ENCODE measurements at regions not wholly inside any gene's neighbourhood (a gene's known extent, or its start where the extent isn't known, plus 50 kb on each side); places are given as distances from the start of the nearest gene placed in this dataset.

DNA sequence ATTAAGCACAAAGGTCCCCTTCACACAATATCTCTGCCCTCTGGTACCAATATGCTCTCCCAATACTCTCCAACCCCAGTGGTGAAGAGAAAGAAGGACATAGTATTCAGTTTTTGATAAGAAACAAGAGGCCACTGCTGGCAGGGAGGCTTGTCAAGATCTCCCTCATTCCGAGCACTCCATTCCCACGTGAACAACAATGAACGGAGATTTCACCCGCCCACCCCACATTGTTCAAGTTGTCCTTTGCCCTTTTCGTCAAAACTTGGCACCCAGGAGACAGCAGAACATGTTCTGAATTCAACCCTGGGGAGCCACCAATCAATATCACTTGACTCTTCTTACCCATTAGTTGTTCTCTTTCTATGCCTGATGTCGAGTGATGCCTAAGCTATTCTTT lies 54.2 kb upstream of the SLC25A4 start:
- intact Hi-C loops (cut with micrococcal nuclease) = no loop called here
- H3K27me3 ChIP-seq (ENCODE audit: low read depth) = no peaks in the 10 kb centered on the region
- no peak for DNase-seq
- H3K36me3 ChIP-seq = no peaks in the 10 kb centered on the region
- no peak overlapping the region for H3K27ac ChIP-seq (replicated peaks)
- H3K9me3 ChIP-seq (replicated peaks) = no peaks in the 10 kb centered on the region
- TF ChIP-seq, protein P1, sequence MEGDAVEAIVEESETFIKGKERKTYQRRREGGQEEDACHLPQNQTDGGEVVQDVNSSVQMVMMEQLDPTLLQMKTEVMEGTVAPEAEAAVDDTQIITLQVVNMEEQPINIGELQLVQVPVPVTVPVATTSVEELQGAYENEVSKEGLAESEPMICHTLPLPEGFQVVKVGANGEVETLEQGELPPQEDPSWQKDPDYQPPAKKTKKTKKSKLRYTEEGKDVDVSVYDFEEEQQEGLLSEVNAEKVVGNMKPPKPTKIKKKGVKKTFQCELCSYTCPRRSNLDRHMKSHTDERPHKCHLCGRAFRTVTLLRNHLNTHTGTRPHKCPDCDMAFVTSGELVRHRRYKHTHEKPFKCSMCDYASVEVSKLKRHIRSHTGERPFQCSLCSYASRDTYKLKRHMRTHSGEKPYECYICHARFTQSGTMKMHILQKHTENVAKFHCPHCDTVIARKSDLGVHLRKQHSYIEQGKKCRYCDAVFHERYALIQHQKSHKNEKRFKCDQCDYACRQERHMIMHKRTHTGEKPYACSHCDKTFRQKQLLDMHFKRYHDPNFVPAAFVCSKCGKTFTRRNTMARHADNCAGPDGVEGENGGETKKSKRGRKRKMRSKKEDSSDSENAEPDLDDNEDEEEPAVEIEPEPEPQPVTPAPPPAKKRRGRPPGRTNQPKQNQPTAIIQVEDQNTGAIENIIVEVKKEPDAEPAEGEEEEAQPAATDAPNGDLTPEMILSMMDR (IDR thresholded peaks at IDR 0.05; ENCODE audit: borderline replicate concordance) = no peak
- H3K4me3 ChIP-seq = no peak overlapping the region
- no peaks in the 10 kb centered on the region for H3K4me1 ChIP-seq

DNA sequence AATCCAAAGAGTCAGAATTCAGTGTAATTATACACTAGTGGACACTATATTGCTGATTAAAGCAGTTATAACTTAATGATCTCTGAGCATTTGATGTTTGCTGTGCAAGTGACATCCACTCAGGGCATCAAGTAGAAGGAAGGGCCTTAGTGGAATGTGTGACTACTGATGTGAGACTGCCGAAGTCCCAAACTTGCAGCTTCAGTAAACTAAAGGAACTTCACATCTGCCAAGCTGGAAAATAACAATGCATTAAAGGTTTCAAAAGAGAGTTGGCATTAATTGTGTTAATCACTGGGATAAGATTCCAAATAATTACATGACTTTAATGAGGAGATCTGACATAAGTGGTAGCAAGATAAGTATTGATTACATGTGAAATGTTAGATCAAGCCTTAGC lies 52.5 kb upstream of the SLC25A4 start:
- Histone ChIP-seq H3K36me3 (no peaks in the 10 kb centered on the region), H3K27ac (replicated peaks) (no peak overlapping the region), H3K9me3 (replicated peaks) (no peaks in the 10 kb centered on the region), H3K27me3 (ENCODE audit: low read depth) (no peaks in the 10 kb centered on the region), H3K4me1 (no peaks in the 10 kb centered on the region), H3K4me3 (no peak overlapping the region)
- TF ChIP-seq, protein P1 (IDR thresholded peaks at IDR 0.05; ENCODE audit: borderline replicate concordance) = no peak
- intact Hi-C loops (cut with micrococcal nuclease) = loop anchor here (5.0 kb wide), 1 partner anchor 48 kb away; no protein-coding TSS in a partner anchor
- no peak for DNase-seq

DNA sequence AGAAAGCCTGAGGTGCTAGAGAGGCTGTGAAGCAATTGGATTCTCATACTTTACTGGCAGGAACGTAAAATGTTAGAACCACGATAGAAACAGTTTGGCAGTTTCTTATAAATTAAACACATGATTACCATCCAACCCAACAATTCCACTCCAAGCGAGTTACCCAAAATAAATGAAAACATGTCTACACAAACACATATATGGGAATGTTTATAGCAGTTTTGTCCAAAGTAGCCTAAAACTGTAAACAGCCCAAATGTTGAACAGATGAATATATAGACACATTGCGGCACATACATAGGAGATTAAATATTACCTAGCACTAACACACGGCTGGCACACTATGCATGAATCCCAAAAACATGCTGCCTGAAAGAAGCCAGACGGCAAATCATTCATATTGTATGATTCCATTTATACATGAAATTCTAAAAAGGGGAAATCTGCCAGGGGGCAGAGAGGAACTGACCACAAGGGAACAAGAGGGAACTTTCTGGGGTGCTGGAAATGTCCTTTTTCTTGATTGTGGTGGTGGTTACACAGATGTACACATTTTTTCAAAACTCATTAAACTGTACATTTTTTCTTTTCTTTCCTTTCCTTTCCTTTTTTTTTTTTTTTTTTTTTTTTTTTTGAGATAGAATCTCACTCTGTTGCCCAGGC lies 50.4 kb upstream of the SLC25A4 start:
- intact Hi-C loops (cut with micrococcal nuclease) = loop anchor here (5.0 kb wide), 1 partner anchor 50 kb away; no protein-coding TSS in a partner anchor
- TF ChIP-seq, protein P1 (IDR thresholded peaks at IDR 0.05; ENCODE audit: borderline replicate concordance) = no peak
- Histone ChIP-seq H3K4me3 (no peak overlapping the region), H3K9me3 (replicated peaks) (no peaks in the 10 kb centered on the region), H3K36me3 (no peaks in the 10 kb centered on the region), H3K4me1 (no peaks in the 10 kb centered on the region), H3K27ac (replicated peaks) (no peak overlapping the region), H3K27me3 (ENCODE audit: low read depth) (no peaks in the 10 kb centered on the region)
- DNase-seq = no peak

Data from left ventricle myocardium inferior (tissue), 1 donor.